GM18909 (cell line): ENCODE measurements at regions not wholly inside any gene's neighbourhood (a gene's known extent, or its start where the extent isn't known, plus 50 kb on each side); places are given as distances from the start of the nearest gene placed in this dataset.

Source experiments
- ATAC-seq: cut with Tn5 transposase; IDR thresholded peaks from one replicate; pipeline ENCODE4 v1.9.1; 2021; ENCODE audit warnings: mild to moderate bottlenecking; ENCODE audit not compliant: unreplicated experiment, poor library complexity

DNA sequence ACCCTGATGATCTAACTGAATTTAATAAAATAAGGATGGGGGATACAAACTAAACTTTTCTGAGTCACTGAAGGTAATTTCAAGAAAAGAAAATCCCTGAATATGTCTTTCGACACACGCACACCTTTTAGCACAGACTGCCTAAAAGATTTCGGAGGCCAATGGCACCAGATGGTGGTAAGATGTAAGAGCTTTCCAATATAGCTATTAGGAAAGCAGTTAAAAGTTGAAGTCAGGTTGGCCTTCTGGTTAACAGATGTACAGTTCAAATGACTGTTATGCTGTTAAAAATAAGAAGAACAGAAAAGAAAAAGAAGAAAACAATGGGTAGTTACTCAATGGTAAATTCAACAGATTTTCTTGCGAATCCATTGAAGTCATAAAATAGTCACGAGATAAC is 80.7 kb upstream of the KRR1 start:
- ATAC-seq, result no peak

DNA sequence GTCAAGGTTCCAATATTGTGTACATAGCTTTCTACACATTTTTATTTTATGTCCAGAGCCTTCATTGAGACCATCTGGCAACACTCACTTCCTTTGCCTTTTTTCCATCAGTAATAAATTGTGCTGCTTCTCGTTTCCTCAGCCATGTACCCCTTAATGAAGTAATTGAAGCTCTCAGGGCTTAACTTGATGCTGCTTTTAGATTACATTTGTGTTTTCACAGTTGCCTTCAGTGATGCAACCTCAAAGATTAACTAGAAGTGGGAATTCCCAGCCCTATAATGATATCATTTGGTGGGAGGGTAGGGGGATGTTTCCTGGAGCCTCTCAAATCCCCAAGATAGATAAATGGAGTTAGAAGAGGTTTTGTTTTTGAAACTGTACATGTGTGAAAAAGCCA is 80.2 kb upstream of the KRR1 start:
- ATAC-seq, result no peak

DNA sequence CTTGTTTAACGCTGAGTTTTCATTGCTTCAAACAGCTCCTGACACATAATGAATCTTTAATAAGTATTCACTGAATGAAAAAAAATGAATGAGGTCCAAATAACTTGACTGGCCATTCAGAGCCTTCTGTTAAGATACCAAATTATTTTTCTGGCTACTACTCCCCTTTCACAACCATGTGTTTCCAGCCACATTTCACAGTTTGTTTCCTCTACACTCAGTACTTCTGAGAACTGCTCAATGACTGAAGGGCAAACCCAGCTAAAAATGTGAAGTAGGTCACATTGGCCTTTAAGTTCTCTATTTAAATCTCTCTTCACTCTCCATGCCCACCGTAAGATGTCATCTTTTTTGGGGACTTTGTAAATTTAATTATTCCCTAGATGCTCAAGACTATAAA is 78.4 kb upstream of the KRR1 start:
- no peak for ATAC-seq

- ATAC-seq, result no peak
Measured at GRCh38 chr12:75587340-75588106, 76.1 kb upstream of the KRR1 start.

DNA sequence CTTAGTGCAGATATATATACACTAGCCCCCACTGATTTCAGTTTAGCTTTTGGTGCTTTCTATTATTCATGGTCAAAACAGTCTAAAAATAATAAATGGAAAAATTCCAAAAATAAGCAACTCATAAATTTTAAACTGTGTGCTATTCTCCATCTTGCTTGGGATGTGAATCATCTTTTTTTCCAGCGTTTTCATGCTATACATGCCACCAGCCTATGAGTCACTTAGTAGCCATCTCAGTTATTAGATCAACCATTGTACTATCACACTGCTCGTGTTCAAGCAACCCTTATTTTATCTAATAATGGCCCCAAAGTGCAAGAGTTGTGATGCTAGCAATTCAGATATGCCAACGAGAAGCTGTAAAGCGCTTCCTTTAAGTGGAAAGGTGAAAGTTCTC is 73.9 kb upstream of the KRR1 start:
- no peak for ATAC-seq

- no peak for ATAC-seq
Measured at GRCh38 chr12:75583355-75583754, 71.9 kb upstream of the KRR1 start.

DNA sequence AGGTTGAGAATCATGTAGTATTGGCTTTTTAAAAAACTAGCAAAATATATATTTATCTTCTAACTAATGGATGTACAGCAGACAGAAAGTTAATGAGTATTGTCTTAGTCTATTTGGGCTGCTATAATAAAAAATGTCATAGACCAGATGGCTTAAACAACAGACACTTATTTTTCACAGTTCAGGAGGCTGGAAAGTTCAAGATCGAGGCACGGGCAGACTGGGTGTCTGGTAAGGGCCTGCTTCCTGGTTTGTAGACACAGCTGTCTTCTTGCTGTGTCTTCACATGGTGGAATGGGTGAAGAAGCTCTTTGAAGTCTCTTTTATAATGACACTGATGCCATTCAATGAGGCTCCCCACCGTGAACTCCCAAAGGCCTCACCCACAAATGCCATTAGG is 70.1 kb upstream of the KRR1 start:
- ATAC-seq, result no peak

DNA sequence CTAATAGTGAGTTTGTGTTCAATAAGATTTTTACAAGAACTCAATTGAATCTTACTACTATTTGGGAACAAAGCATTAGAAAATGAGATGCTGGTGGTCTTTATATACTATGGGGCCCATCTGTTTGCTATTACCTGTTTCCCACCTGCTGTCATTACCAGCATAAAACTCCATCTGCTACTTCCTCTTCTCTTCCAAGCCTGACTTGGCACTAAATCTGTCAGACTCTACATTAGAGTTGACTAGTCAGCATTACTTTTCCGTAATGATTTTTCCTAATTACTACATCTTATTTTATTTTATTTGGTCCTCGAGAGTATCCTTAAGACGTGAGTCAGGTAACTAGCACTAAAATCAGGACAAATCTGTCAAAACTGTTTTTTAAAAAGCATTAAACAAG is 68.1 kb upstream of the KRR1 start:
- ATAC-seq, result no peak

DNA sequence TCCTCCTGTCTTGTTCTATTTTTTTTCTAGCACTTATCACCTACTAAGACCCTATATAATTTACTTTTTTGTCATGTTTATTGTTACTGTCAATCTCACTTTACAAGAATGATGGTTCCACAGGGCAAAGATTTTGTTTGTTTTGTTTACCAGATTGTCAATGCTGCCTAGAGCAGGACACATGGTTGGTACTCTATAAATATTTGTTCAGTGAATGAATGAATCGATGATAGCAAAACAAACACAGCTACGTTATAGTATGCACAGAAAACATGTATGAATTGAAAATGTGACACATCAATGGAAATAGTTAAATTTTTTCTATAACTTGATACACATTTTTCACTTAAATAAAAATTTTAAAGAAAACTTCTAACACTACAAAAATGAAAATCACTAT is 67.1 kb upstream of the KRR1 start:
- no peak for ATAC-seq

DNA sequence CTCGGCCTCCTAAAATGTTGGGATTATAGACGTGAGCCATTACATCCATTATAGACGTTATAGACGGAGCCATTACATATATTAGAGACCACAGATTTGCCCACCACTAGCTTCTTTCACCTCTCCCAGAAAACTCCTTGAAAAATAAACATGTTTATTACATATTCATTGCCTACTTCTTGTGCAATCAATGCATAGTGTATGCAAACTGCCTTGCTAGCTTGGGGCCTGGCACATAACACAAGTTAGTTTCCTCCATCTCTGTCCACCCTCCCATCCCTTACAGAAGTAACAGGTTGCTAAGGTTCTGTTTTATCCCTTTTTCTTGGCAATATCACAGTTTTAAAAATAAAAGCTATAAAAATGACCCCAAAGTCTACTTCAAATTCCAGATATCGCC is 66.4 kb upstream of the KRR1 start:
- ATAC-seq, result no peak

- no peak for ATAC-seq
Measured at GRCh38 chr12:75571656-75572205, 60.3 kb upstream of the KRR1 start.

DNA sequence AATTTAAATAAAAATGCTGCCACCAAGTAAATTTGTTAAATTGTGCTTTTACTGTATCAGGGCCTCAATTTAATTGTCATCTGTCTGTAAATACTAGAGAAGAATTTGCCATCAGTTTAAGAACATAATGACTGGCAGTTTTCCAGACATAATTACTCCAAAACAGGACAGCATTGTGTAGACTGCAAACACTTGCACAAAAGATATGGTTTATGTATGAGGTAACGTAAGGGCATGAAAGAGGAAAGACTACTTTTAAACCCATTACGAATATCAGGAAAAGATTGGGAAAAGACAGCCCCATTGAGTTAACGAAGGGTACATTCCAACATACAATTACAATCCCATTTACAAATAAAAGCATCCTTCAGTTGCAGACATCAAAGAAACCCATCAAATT is 59.8 kb upstream of the KRR1 start:
- no peak for ATAC-seq

DNA sequence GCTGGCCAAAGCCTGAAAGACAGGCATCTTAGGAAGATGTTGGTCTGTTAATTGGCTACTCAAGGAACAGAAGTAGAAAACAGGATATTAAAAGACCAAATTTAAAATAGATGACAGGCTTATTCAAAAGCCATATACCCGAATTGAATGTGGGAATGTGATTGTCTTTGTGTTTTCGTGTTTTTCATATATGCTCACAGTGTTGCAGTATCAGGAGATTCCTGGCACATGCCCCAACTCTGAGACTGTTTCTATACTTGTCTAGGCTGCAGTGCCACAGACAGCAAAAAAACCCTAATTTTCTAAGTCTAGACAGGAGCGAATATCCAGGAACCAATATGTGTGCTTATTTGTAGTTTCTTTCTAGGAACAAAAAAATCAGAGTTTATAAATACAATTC is 57.4 kb upstream of the KRR1 start:
- ATAC-seq, result no peak

DNA sequence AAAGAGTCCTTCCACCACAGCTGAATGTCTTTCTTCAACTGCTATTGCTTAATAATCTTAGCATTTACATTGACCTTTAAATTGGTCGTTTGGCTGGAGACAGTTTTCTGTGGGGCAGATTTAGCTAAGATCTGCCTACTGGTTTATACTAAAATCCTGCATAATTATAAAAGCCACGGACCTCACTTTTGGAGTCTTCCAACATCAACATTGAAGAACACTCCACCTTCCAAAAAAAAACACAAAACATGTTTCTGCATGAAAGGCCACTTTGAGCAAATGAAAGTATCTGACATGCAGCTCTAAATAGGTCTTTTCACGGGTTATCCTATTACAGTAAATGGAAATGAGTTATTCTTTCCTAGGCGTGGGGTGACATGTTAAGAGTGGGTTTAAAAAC is 57.0 kb upstream of the KRR1 start:
- no peak for ATAC-seq

DNA sequence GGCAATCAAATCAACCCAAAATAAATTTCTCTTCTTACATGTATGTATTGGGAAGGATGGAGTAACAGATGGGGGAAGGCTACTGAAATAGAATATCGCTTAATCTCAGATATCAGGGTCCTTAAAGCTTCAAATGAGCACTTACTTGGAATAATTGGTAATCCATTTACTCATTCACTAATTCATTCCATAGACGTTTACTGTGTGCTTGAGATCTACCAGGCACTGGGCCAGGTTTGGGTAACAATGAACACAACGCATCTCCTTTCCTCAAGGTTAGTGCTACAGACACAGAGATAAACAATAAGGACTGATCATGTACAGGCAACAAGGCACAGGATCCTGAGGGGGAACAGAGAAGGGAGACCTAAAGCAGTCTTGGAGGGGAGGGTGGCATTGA is 54.4 kb upstream of the KRR1 start:
- ATAC-seq, result no peak

- no peak for ATAC-seq
Measured at GRCh38 chr12:75564852-75565251, 53.4 kb upstream of the KRR1 start.

DNA sequence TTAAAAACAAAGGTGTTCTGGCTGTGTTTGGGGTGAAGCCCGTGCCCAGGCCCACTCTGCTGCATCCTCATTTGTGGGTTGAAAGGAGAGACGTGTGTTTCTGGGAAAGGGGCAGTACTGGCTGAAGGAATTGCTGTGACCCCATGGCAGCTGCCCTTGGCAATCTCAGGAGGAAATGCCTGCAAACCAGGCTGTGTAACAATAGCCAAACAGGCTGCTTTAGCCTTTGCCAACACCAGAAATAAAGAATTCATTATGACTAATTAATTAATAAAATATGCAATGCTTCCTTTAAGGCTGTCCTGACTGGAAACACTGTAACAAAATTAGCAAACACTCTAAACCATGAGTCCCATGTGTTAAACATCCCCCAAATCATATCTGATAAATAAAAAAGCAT is 53.0 kb upstream of the KRR1 start:
- no peak for ATAC-seq

DNA sequence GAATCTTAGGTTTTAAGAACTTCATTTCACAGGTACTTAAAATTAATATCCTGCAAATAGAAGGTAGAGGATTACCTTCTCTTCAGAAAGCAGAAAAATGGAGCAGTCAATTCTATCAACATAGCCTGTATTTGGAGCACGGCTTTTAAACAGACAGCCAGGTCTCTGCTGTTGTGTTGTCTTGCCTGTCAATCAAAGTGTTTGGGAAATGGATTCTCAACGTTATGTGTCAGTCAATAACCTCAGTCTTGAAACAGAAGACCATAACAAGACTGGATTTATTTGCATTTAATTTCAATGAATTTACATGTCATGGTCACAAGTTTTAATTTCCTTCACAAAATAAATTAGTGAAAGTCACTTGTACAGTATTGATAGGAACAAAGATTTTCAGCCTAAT is 51.9 kb upstream of the KRR1 start:
- ATAC-seq, result no peak

- no peak for ATAC-seq
Measured at GRCh38 chr12:75561921-75562320, 50.5 kb upstream of the KRR1 start.
